RWPE2 (cell line): ENCODE measurements at regions not wholly inside any gene's neighbourhood (a gene's known extent, or its start where the extent isn't known, plus 50 kb on each side); places are given as distances from the start of the nearest gene placed in this dataset.

Experiments
- ATAC-seq: fragments of 200-7000 bp; cut with Tn5 transposase; 3 replicates; pipeline ENCODE4 v1.9.1; 2021; ENCODE audit warnings: low read depth
- DNase-seq: peaks from one replicate; pipeline ENCODE4 v3.0.0-alpha.2; 2020; ENCODE audit warnings: low spot score
- H3K27ac ChIP-seq: fragments of 450-650 bp; 2 replicates; pipeline ENCODE4 v1.5.1; 2017; ENCODE audit warnings: mild to moderate bottlenecking; ENCODE audit not compliant: poor library complexity, severe bottlenecking
- H3K27me3 ChIP-seq: fragments of 250-450 bp; sonication (Bioruptor Pico); 2 replicates; pipeline ENCODE4 v1.5.1; 2021; ENCODE audit warnings: mild to moderate bottlenecking, moderate library complexity; ENCODE audit not compliant: insufficient read depth, poor library complexity, severe bottlenecking
- H3K36me3 ChIP-seq: fragments of 250-450 bp; sonication (Bioruptor Pico); 2 replicates; pipeline ENCODE4 v1.5.1; 2020; ENCODE audit warnings: low read depth, mild to moderate bottlenecking, moderate library complexity
- H3K4me1 ChIP-seq: fragments of 250-450 bp; sonication (Bioruptor Pico); 2 replicates; pipeline ENCODE4 v1.5.1; 2021; ENCODE audit warnings: mild to moderate bottlenecking, moderate library complexity; ENCODE audit not compliant: insufficient read depth, poor library complexity, severe bottlenecking
- H3K4me3 ChIP-seq: fragments of 250-450 bp; sonication (Bioruptor Pico); 2 replicates; pipeline ENCODE4 v1.5.1; 2021; ENCODE audit warnings: mild to moderate bottlenecking, moderate library complexity; ENCODE audit not compliant: severe bottlenecking
- H3K9me3 ChIP-seq: fragments of 250-450 bp; sonication (Bioruptor Pico); 2 replicates; pipeline ENCODE4 v1.5.1; 2021; ENCODE audit warnings: mild to moderate bottlenecking, moderate library complexity; ENCODE audit not compliant: severe bottlenecking
- TF ChIP-seq, protein P1 (sequence below): fragments of 450-650 bp; IDR thresholded peaks from one replicate; pipeline ENCODE4 v1.5.1; 2017; ENCODE audit warnings: mild to moderate bottlenecking, moderate library complexity; ENCODE audit not compliant: poor library complexity, severe bottlenecking

DNA sequence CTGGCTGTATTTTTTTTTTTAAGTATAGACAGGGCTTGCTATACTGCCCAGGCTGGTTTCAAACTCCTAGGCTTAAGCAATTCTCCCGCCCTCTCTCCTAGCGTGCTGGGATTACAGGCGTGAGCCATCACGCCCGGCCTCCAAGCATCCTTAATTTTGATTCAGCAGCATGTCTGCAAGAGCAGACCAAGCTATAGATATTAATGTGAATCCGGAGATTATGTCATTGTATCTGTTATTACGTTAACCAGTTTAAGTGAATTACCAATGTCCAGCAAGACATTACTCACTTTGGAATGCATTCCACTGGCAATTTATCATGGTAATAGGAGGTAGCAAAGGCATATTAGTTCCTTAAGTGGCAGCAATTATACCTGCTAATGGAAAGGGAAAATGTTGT, 179.7 kb downstream of the CHRM3 start:
- H3K9me3 ChIP-seq, result no peaks in the 10 kb centered on the region
- no peaks in the 10 kb centered on the region for H3K36me3 ChIP-seq
- ATAC-seq, result peak; percentile 52
- DNase-seq, result no peak
- H3K4me3 ChIP-seq, result no peak overlapping the region
- H3K27me3 ChIP-seq, result no peaks in the 10 kb centered on the region
- no peak overlapping the region for H3K27ac ChIP-seq
- TF ChIP-seq, protein P1, sequence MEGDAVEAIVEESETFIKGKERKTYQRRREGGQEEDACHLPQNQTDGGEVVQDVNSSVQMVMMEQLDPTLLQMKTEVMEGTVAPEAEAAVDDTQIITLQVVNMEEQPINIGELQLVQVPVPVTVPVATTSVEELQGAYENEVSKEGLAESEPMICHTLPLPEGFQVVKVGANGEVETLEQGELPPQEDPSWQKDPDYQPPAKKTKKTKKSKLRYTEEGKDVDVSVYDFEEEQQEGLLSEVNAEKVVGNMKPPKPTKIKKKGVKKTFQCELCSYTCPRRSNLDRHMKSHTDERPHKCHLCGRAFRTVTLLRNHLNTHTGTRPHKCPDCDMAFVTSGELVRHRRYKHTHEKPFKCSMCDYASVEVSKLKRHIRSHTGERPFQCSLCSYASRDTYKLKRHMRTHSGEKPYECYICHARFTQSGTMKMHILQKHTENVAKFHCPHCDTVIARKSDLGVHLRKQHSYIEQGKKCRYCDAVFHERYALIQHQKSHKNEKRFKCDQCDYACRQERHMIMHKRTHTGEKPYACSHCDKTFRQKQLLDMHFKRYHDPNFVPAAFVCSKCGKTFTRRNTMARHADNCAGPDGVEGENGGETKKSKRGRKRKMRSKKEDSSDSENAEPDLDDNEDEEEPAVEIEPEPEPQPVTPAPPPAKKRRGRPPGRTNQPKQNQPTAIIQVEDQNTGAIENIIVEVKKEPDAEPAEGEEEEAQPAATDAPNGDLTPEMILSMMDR, result no peak
- H3K4me1 ChIP-seq, result no peaks in the 10 kb centered on the region

DNA sequence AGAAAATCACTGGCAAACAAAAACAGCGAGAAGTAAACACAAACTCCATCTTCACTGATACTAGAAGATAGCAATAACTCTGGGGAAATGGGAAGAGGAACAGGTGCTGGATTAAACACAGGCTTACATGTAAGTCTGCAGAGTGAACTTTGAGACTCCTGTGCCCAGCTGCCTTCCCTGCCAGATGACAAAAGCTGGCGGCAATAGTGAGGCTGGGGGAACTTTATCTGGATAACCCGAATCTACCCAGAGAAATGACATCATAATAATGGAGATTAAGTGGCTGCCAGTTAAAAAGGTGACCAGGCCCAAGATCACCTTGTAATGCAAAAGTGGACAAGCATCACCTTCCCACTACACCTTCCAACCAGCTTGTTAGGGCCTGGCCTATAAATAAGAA, 184.5 kb downstream of the CHRM3 start:
- DNase-seq, result no peak
- no peak for ATAC-seq
- no peaks in the 10 kb centered on the region for H3K9me3 ChIP-seq
- no peaks in the 10 kb centered on the region for H3K4me1 ChIP-seq
- H3K4me3 ChIP-seq, result no peak overlapping the region
- no peak overlapping the region for H3K27ac ChIP-seq
- H3K27me3 ChIP-seq, result no peaks in the 10 kb centered on the region
- H3K36me3 ChIP-seq, result no peaks in the 10 kb centered on the region
- TF ChIP-seq, protein P1, result no peak

DNA sequence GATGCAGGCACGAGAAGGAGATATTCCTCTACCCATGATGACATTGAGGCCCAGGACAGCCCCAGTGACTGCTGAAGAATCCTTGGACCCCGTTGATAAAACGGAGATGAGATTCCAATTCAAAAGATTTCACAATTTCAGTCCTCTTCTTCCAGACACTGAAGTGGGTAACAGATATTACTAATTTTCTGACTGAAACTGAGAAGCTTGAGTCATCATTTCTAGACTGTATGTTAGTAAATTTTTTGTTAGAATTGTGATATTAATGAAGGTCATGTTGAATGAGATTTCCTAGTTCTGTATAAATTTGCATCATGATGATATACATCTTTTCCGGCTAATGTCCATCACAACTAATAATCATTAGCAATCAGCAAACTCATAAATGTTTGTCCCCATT, 185.8 kb downstream of the CHRM3 start:
- no peaks in the 10 kb centered on the region for H3K36me3 ChIP-seq
- H3K27ac ChIP-seq, result no peak overlapping the region
- H3K9me3 ChIP-seq, result no peaks in the 10 kb centered on the region
- TF ChIP-seq, protein P1, result no peak
- no peak overlapping the region for H3K4me3 ChIP-seq
- H3K4me1 ChIP-seq, result no peaks in the 10 kb centered on the region
- no peaks in the 10 kb centered on the region for H3K27me3 ChIP-seq
- DNase-seq (no peak), ATAC-seq (no peak)

DNA sequence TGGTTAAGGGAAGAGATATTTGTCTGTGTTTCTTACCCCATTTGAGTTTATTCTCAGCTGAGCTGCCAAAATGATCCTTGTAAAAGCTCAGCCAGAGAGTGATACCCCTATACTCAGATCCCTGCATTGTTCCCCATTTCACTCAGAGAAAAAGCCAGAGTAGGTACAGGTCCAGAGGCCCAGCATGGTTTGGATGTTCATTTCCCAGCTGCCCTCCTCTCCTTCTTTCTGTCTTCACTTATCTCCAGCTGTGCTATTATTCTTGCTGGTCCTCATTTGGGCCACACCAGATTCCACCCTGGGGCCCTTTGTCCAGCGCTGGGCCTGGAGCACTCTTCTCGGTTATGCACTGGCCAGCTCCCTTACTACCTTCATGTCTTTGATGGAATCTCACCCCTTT, 187.7 kb downstream of the CHRM3 start:
- Histone ChIP-seq H3K4me3 (no peak overlapping the region), H3K4me1 (no peaks in the 10 kb centered on the region), H3K9me3 (no peaks in the 10 kb centered on the region), H3K36me3 (no peaks in the 10 kb centered on the region), H3K27ac (no peak overlapping the region), H3K27me3 (no peaks in the 10 kb centered on the region)
- ATAC-seq (no peak), DNase-seq (no peak)
- TF ChIP-seq, protein P1, result no peak

DNA sequence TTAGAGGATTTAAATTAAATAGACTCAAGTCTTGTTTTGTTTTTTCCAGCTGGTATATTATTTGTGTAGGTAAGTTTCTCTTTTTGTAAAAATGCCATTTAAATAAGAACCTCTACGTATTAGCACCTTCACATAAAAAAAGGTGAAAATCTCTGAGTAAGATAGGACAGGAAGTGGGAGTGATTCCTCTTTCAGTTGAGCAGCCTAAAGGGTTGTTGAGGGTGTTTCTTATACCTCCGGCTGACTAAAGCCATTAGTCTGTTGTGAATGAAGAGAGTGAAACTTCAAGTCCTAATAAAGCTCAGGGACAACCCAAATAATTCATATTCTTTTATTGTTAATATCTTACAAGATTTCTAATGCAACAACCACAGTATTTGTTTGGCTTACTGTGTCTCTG, 188.7 kb downstream of the CHRM3 start:
- H3K27me3 ChIP-seq, result no peaks in the 10 kb centered on the region
- no peaks in the 10 kb centered on the region for H3K36me3 ChIP-seq
- DNase-seq, result no peak
- no peaks in the 10 kb centered on the region for H3K4me1 ChIP-seq
- ATAC-seq, result no peak
- H3K4me3 ChIP-seq, result no peak overlapping the region
- TF ChIP-seq, protein P1, result no peak
- no peaks in the 10 kb centered on the region for H3K9me3 ChIP-seq
- no peak overlapping the region for H3K27ac ChIP-seq
